ENCODE measurements at regions not wholly inside any gene's neighbourhood (a gene's known extent, or its start where the extent isn't known, plus 50 kb on each side); places are given as distances from the start of the nearest gene placed in this dataset.

- DNase-seq (ENCODE audit: low spot score) (no peak), ATAC-seq (no peak)
- Mint-ChIP-seq H3K36me3 (ENCODE audit: low read depth) (no peaks in the 10 kb centered on the region), H3K27ac (no peak overlapping the region), H3K27me3 (ENCODE audit: insufficient read depth, low read depth, poor library complexity) (no peaks in the 10 kb centered on the region), H3K4me1 (peaks cover 11% of the 10 kb centered on the region; the same call in 2 of the 3 replicates), H3K4me3 (no peak overlapping the region), H3K9me3 (no peaks in the 10 kb centered on the region)
- TF ChIP-seq, protein P1, sequence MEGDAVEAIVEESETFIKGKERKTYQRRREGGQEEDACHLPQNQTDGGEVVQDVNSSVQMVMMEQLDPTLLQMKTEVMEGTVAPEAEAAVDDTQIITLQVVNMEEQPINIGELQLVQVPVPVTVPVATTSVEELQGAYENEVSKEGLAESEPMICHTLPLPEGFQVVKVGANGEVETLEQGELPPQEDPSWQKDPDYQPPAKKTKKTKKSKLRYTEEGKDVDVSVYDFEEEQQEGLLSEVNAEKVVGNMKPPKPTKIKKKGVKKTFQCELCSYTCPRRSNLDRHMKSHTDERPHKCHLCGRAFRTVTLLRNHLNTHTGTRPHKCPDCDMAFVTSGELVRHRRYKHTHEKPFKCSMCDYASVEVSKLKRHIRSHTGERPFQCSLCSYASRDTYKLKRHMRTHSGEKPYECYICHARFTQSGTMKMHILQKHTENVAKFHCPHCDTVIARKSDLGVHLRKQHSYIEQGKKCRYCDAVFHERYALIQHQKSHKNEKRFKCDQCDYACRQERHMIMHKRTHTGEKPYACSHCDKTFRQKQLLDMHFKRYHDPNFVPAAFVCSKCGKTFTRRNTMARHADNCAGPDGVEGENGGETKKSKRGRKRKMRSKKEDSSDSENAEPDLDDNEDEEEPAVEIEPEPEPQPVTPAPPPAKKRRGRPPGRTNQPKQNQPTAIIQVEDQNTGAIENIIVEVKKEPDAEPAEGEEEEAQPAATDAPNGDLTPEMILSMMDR (conservative IDR thresholded peaks at IDR 0.05; ENCODE audit: low read depth in 2 of 2): no peak
- no peak for TF ChIP-seq ZNF331 (CRISPR knock-in tag; IDR thresholded peaks at IDR 0.05; ENCODE audit: low read depth)
- no peak for TF ChIP-seq NANOG (IDR thresholded peaks at IDR 0.05; ENCODE audit: borderline replicate concordance)
- no peak for TF ChIP-seq EZH2phosphoT487 (IDR thresholded peaks at IDR 0.05; ENCODE audit: unreplicated experiment)
- no peak for TF ChIP-seq EZH2 (IDR thresholded peaks at IDR 0.05; ENCODE audit: low read depth, unreplicated experiment)
- no peak for TF ChIP-seq STAT1 (IDR thresholded peaks at IDR 0.05; ENCODE audit: unreplicated experiment)
- no peak for TF ChIP-seq ZNF114 (CRISPR knock-in tag; IDR thresholded peaks at IDR 0.05)
- no peak for TF ChIP-seq ETS1 (IDR thresholded peaks at IDR 0.05)
- TF ChIP-seq JUNB (IDR thresholded peaks at IDR 0.05; ENCODE audit: unreplicated experiment): no peak
- TF ChIP-seq CREB1 (CRISPR knock-in tag; IDR thresholded peaks at IDR 0.05; ENCODE audit: low read depth): no peak
- TF ChIP-seq, protein P2, sequence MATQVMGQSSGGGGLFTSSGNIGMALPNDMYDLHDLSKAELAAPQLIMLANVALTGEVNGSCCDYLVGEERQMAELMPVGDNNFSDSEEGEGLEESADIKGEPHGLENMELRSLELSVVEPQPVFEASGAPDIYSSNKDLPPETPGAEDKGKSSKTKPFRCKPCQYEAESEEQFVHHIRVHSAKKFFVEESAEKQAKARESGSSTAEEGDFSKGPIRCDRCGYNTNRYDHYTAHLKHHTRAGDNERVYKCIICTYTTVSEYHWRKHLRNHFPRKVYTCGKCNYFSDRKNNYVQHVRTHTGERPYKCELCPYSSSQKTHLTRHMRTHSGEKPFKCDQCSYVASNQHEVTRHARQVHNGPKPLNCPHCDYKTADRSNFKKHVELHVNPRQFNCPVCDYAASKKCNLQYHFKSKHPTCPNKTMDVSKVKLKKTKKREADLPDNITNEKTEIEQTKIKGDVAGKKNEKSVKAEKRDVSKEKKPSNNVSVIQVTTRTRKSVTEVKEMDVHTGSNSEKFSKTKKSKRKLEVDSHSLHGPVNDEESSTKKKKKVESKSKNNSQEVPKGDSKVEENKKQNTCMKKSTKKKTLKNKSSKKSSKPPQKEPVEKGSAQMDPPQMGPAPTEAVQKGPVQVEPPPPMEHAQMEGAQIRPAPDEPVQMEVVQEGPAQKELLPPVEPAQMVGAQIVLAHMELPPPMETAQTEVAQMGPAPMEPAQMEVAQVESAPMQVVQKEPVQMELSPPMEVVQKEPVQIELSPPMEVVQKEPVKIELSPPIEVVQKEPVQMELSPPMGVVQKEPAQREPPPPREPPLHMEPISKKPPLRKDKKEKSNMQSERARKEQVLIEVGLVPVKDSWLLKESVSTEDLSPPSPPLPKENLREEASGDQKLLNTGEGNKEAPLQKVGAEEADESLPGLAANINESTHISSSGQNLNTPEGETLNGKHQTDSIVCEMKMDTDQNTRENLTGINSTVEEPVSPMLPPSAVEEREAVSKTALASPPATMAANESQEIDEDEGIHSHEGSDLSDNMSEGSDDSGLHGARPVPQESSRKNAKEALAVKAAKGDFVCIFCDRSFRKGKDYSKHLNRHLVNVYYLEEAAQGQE (IDR thresholded peaks at IDR 0.05; ENCODE audit: unreplicated experiment): no peak
- TF ChIP-seq, protein P3, sequence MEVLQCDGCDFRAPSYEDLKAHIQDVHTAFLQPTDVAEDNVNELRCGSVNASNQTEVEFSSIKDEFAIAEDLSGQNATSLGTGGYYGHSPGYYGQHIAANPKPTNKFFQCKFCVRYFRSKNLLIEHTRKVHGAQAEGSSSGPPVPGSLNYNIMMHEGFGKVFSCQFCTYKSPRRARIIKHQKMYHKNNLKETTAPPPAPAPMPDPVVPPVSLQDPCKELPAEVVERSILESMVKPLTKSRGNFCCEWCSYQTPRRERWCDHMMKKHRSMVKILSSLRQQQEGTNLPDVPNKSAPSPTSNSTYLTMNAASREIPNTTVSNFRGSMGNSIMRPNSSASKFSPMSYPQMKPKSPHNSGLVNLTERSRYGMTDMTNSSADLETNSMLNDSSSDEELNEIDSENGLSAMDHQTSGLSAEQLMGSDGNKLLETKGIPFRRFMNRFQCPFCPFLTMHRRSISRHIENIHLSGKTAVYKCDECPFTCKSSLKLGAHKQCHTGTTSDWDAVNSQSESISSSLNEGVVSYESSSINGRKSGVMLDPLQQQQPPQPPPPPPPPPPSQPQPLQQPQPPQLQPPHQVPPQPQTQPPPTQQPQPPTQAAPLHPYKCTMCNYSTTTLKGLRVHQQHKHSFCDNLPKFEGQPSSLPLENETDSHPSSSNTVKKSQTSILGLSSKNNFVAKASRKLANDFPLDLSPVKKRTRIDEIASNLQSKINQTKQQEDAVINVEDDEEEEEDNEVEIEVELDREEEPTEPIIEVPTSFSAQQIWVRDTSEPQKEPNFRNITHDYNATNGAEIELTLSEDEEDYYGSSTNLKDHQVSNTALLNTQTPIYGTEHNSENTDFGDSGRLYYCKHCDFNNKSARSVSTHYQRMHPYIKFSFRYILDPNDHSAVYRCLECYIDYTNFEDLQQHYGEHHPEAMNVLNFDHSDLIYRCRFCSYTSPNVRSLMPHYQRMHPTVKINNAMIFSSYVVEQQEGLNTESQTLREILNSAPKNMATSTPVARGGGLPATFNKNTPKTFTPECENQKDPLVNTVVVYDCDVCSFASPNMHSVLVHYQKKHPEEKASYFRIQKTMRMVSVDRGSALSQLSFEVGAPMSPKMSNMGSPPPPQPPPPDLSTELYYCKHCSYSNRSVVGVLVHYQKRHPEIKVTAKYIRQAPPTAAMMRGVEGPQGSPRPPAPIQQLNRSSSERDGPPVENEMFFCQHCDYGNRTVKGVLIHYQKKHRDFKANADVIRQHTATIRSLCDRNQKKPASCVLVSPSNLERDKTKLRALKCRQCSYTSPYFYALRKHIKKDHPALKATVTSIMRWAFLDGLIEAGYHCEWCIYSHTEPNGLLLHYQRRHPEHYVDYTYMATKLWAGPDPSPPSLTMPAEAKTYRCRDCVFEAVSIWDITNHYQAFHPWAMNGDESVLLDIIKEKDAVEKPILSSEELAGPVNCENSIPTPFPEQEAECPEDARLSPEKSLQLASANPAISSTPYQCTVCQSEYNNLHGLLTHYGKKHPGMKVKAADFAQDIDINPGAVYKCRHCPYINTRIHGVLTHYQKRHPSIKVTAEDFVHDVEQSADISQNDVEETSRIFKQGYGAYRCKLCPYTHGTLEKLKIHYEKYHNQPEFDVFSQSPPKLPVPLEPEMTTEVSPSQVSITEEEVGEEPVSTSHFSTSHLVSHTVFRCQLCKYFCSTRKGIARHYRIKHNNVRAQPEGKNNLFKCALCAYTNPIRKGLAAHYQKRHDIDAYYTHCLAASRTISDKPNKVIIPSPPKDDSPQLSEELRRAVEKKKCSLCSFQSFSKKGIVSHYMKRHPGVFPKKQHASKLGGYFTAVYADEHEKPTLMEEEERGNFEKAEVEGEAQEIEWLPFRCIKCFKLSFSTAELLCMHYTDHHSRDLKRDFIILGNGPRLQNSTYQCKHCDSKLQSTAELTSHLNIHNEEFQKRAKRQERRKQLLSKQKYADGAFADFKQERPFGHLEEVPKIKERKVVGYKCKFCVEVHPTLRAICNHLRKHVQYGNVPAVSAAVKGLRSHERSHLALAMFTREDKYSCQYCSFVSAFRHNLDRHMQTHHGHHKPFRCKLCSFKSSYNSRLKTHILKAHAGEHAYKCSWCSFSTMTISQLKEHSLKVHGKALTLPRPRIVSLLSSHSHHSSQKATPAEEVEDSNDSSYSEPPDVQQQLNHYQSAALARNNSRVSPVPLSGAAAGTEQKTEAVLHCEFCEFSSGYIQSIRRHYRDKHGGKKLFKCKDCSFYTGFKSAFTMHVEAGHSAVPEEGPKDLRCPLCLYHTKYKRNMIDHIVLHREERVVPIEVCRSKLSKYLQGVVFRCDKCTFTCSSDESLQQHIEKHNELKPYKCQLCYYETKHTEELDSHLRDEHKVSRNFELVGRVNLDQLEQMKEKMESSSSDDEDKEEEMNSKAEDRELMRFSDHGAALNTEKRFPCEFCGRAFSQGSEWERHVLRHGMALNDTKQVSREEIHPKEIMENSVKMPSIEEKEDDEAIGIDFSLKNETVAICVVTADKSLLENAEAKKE (CRISPR knock-in tag; IDR thresholded peaks at IDR 0.05): no peak
- no peak for TF ChIP-seq POLR2AphosphoS5 (IDR thresholded peaks at IDR 0.05; ENCODE audit: low read depth)
- no peak overlapping the region for H2AFZ ChIP-seq
- no peaks in the 10 kb centered on the region for H3K79me2 ChIP-seq (replicated peaks; ENCODE audit: insufficient read depth)
- no peaks in the 10 kb centered on the region for H3F3A ChIP-seq (replicated peaks; ENCODE audit: low read depth)
- H3K4me3 ChIP-seq: no peak overlapping the region
- H3K9me2 ChIP-seq (ENCODE audit: insufficient read depth): peaks cover 4% of the 10 kb centered on the region; the same call in 1 of the 2 replicates
- H3K4me1 ChIP-seq (ENCODE audit: insufficient read depth): 0 out of 2 replicates have a peak, but pooled peaks cover 19% of the 10 kb centered on the region
- no peaks in the 10 kb centered on the region for H3K27me3 ChIP-seq (ENCODE audit: insufficient read depth)
- H3K4me2 ChIP-seq: no peak overlapping the region
- H4K20me1 ChIP-seq (replicated peaks; ENCODE audit: insufficient read depth): no peaks in the 10 kb centered on the region
- H3K36me3 ChIP-seq (ENCODE audit: insufficient read depth): no peaks in the 10 kb centered on the region
- no peak overlapping the region for H3K27ac ChIP-seq (ENCODE audit: low read depth)
Measured at GRCh38 chr6:80463197-80463596, 356.7 kb downstream of the BCKDHB start.

Data from GM23338 (cell line).